ENCODE measurements at regions not wholly inside any gene's neighbourhood (a gene's known extent, or its start where the extent isn't known, plus 50 kb on each side); places are given as distances from the start of the nearest gene placed in this dataset.

DNA sequence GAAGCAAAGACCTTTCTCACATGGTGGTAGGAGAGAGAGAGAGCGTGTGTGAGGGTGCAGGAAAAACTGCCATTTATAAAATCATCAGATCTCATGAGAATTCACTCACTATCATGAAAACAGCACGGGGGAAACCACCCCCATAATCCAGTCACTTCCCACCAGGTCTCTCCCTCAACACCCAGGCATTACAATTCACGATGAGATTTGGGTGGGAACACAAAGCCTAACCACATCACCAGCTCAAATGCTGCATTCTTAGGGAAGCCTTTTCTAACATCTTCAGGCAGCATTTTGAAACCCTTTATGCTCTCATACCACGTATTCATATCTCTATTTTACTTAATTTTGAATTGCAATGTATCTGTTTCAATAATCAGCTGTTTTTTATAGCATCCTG, 165.9 kb downstream of the TMTC3 start:
- H3K79me2 ChIP-seq (ENCODE audit: insufficient read depth, low read length) = no peaks in the 10 kb centered on the region
- no peaks in the 10 kb centered on the region for H3K9me3 Mint-ChIP-seq (ENCODE audit: unreplicated experiment)
- no peak overlapping the region for H2AFZ ChIP-seq (ENCODE audit: low read depth, low read length)
- no peak overlapping the region for H3K4me3 ChIP-seq (ENCODE audit: insufficient read depth, low read depth, low read length)
- H3K27ac ChIP-seq (ENCODE audit: low read depth, low read length) = peak overlapping the region; percentile 97
- no peak for FAIRE-seq
- peaks cover 28% of the 10 kb centered on the region for H3K4me1 Mint-ChIP-seq (ENCODE audit: low read depth, unreplicated experiment)
- peaks cover 26% of the 10 kb centered on the region for H3K4me1 ChIP-seq (ENCODE audit: insufficient read depth, low read length)
- no peaks in the 10 kb centered on the region for H4K20me1 ChIP-seq (ENCODE audit: insufficient read depth, low read length)
- no peaks in the 10 kb centered on the region for H3K36me3 Mint-ChIP-seq (ENCODE audit: low read depth, unreplicated experiment)
- H3K27ac Mint-ChIP-seq (ENCODE audit: unreplicated experiment) = no peak overlapping the region
- H3K36me3 ChIP-seq (ENCODE audit: insufficient read depth, low read length) = no peaks in the 10 kb centered on the region
- H3K4me3 Mint-ChIP-seq (ENCODE audit: unreplicated experiment) = no peak overlapping the region
- no peak for TF ChIP-seq EZH2 (IDR thresholded peaks at IDR 0.05; ENCODE audit: insufficient read depth, low read length)
- TF ChIP-seq, protein P1, sequence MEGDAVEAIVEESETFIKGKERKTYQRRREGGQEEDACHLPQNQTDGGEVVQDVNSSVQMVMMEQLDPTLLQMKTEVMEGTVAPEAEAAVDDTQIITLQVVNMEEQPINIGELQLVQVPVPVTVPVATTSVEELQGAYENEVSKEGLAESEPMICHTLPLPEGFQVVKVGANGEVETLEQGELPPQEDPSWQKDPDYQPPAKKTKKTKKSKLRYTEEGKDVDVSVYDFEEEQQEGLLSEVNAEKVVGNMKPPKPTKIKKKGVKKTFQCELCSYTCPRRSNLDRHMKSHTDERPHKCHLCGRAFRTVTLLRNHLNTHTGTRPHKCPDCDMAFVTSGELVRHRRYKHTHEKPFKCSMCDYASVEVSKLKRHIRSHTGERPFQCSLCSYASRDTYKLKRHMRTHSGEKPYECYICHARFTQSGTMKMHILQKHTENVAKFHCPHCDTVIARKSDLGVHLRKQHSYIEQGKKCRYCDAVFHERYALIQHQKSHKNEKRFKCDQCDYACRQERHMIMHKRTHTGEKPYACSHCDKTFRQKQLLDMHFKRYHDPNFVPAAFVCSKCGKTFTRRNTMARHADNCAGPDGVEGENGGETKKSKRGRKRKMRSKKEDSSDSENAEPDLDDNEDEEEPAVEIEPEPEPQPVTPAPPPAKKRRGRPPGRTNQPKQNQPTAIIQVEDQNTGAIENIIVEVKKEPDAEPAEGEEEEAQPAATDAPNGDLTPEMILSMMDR (IDR thresholded peaks at IDR 0.05; ENCODE audit: insufficient read depth, low read depth, low read length) = no peak
- H3K9me3 ChIP-seq (ENCODE audit: insufficient read depth, low read depth, low read length) = no peaks in the 10 kb centered on the region
- no peaks in the 10 kb centered on the region for H3K27me3 Mint-ChIP-seq (ENCODE audit: low read depth, unreplicated experiment)
- peak overlapping the region; percentile 59 for H3K9ac ChIP-seq (ENCODE audit: low read length)
- H3K4me2 ChIP-seq (ENCODE audit: low read length) = peak overlapping the region; percentile 64
- no peak for DNase-seq (ENCODE audit: low read depth)
- no peaks in the 10 kb centered on the region for H3K27me3 ChIP-seq (ENCODE audit: insufficient read depth, low read length)

DNA sequence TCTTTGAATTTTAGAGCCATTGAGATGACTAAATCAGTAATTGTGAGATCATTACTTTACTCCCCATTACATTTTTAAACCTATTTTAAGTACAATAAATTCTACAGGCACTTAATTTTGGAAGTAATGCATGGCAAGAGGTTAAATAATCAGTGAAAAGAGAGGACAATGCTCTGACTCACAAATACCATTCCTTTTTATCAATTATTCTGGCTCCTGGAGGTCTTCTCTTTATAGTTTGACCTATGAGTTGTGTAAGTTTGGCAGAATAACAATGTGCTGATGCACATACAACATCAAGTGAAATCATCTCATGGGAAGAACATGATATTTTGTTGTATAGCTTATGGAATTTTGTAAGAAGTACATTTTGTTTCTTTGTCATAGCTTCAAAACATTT, 166.7 kb downstream of the TMTC3 start:
- FAIRE-seq = peak; percentile 99
- Mint-ChIP-seq H3K4me1 (ENCODE audit: low read depth, unreplicated experiment) (peaks cover 28% of the 10 kb centered on the region), H3K36me3 (ENCODE audit: low read depth, unreplicated experiment) (no peaks in the 10 kb centered on the region), H3K4me3 (ENCODE audit: unreplicated experiment) (no peak overlapping the region), H3K9me3 (ENCODE audit: unreplicated experiment) (no peaks in the 10 kb centered on the region), H3K27ac (ENCODE audit: unreplicated experiment) (peak overlapping the region; percentile 85), H3K27me3 (ENCODE audit: low read depth, unreplicated experiment) (no peaks in the 10 kb centered on the region)
- peak overlapping the region; percentile 64 for H3K4me2 ChIP-seq (ENCODE audit: low read length)
- no peaks in the 10 kb centered on the region for H3K36me3 ChIP-seq (ENCODE audit: insufficient read depth, low read length)
- H3K4me1 ChIP-seq (ENCODE audit: insufficient read depth, low read length) = peaks cover 26% of the 10 kb centered on the region
- H3K9me3 ChIP-seq (ENCODE audit: insufficient read depth, low read depth, low read length) = no peaks in the 10 kb centered on the region
- DNase-seq (ENCODE audit: low read depth) = peak; percentile 92
- H2AFZ ChIP-seq (ENCODE audit: low read depth, low read length) = no peak overlapping the region
- H3K27me3 ChIP-seq (ENCODE audit: insufficient read depth, low read length) = no peaks in the 10 kb centered on the region
- peak overlapping the region; percentile 97 for H3K27ac ChIP-seq (ENCODE audit: low read depth, low read length)
- H4K20me1 ChIP-seq (ENCODE audit: insufficient read depth, low read length) = no peaks in the 10 kb centered on the region
- TF ChIP-seq, protein P1 (IDR thresholded peaks at IDR 0.05; ENCODE audit: insufficient read depth, low read depth, low read length) = no peak
- TF ChIP-seq EZH2 (IDR thresholded peaks at IDR 0.05; ENCODE audit: insufficient read depth, low read length) = no peak
- H3K79me2 ChIP-seq (ENCODE audit: insufficient read depth, low read length) = no peaks in the 10 kb centered on the region
- H3K9ac ChIP-seq (ENCODE audit: low read length) = peak overlapping the region; percentile 79
- H3K4me3 ChIP-seq (ENCODE audit: insufficient read depth, low read depth, low read length) = no peak overlapping the region

DNA sequence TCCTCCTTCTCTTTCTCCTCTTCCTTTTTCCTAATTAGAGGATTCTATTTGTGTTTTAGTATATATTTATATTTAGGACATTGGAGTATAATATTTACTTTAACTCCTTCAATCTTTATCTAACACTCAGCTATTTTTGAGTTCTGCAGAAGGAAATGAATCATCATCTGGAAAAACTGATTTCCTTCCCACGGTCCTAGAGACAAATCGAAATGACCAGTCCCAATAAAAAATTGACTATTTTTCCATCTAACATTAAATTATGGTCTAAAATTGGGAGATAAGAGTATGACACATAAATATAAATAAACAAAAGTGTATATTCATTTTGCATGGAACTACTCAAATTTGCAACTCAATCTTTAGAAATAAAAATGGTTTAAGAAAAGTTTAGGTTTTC, 167.4 kb downstream of the TMTC3 start:
- H3K4me3 ChIP-seq (ENCODE audit: insufficient read depth, low read depth, low read length) = peak overlapping the region; percentile 10
- FAIRE-seq (no peak), DNase-seq (ENCODE audit: low read depth) (peak; percentile 71)
- peaks cover 26% of the 10 kb centered on the region for H3K4me1 ChIP-seq (ENCODE audit: insufficient read depth, low read length)
- H3K36me3 Mint-ChIP-seq (ENCODE audit: low read depth, unreplicated experiment) = no peaks in the 10 kb centered on the region
- H3K36me3 ChIP-seq (ENCODE audit: insufficient read depth, low read length) = no peaks in the 10 kb centered on the region
- no peaks in the 10 kb centered on the region for H3K79me2 ChIP-seq (ENCODE audit: insufficient read depth, low read length)
- peak overlapping the region; percentile 97 for H3K27ac ChIP-seq (ENCODE audit: low read depth, low read length)
- no peak overlapping the region for H2AFZ ChIP-seq (ENCODE audit: low read depth, low read length)
- H4K20me1 ChIP-seq (ENCODE audit: insufficient read depth, low read length) = no peaks in the 10 kb centered on the region
- TF ChIP-seq, protein P1 (IDR thresholded peaks at IDR 0.05; ENCODE audit: insufficient read depth, low read depth, low read length) = no peak
- TF ChIP-seq EZH2 (IDR thresholded peaks at IDR 0.05; ENCODE audit: insufficient read depth, low read length) = no peak
- H3K4me2 ChIP-seq (ENCODE audit: low read length) = peak overlapping the region; percentile 64
- H3K4me1 Mint-ChIP-seq (ENCODE audit: low read depth, unreplicated experiment) = peaks cover 28% of the 10 kb centered on the region
- no peak overlapping the region for H3K4me3 Mint-ChIP-seq (ENCODE audit: unreplicated experiment)
- no peaks in the 10 kb centered on the region for H3K9me3 Mint-ChIP-seq (ENCODE audit: unreplicated experiment)
- H3K27ac Mint-ChIP-seq (ENCODE audit: unreplicated experiment) = peak overlapping the region; percentile 85
- peak overlapping the region; percentile 79 for H3K9ac ChIP-seq (ENCODE audit: low read length)
- no peaks in the 10 kb centered on the region for H3K27me3 ChIP-seq (ENCODE audit: insufficient read depth, low read length)
- no peaks in the 10 kb centered on the region for H3K27me3 Mint-ChIP-seq (ENCODE audit: low read depth, unreplicated experiment)
- no peaks in the 10 kb centered on the region for H3K9me3 ChIP-seq (ENCODE audit: insufficient read depth, low read depth, low read length)

Data from astrocyte (in vitro differentiated cells and primary cell).